KMS-11 (cell line): ENCODE measurements at regions not wholly inside any gene's neighbourhood (a gene's known extent, or its start where the extent isn't known, plus 50 kb on each side); places are given as distances from the start of the nearest gene placed in this dataset.

Experiments
- H2AFZ ChIP-seq: fragments of 200-600 bp; sonication (generic); 2 replicates; pipeline ENCODE4 v1.6.1; 2016; ENCODE audit warnings: antibody characterized with exemption, mixed run types, low read depth
- H3K27ac ChIP-seq: fragments of 200-600 bp; sonication (generic); 2 replicates; pipeline ENCODE4 v1.6.1; 2016; ENCODE audit warnings: mild to moderate bottlenecking, mixed run types
- H3K27me3 ChIP-seq: fragments of 200-600 bp; sonication (generic); 2 replicates; pipeline ENCODE4 v1.6.1; 2017; ENCODE audit warnings: mild to moderate bottlenecking, low read depth, mixed run types, moderate library complexity; ENCODE audit not compliant: insufficient read depth
- H3K36me3 ChIP-seq: fragments of 200-600 bp; sonication (generic); 2 replicates; pipeline ENCODE4 v1.6.1; 2017; ENCODE audit warnings: mild to moderate bottlenecking, mixed run types; ENCODE audit not compliant: insufficient read depth
- H3K4me1 ChIP-seq: fragments of 200-600 bp; sonication (generic); 2 replicates; pipeline ENCODE4 v1.6.1; 2016; ENCODE audit warnings: mild to moderate bottlenecking, low read depth, mixed run types; ENCODE audit not compliant: poor library complexity, severe bottlenecking
- H3K4me2 ChIP-seq: fragments of 200-600 bp; sonication (generic); 2 replicates; pipeline ENCODE4 v1.7.0; 2016; ENCODE audit warnings: mild to moderate bottlenecking, mixed run types
- H3K4me3 ChIP-seq: fragments of 200-600 bp; sonication (generic); IDR thresholded peaks from 2 replicates; pipeline ENCODE4 v1.6.1; 2017; ENCODE audit warnings: low read depth, low read length, mixed read lengths; ENCODE audit not compliant: insufficient read depth
- H3K79me2 ChIP-seq: fragments of 200-600 bp; sonication (generic); 2 replicates; pipeline ENCODE4 v1.6.1; 2016; ENCODE audit warnings: low read depth, mixed run types; ENCODE audit not compliant: insufficient read depth
- H3K9ac ChIP-seq: fragments of 200-600 bp; sonication (generic); 2 replicates; pipeline ENCODE4 v1.6.1; 2016; ENCODE audit warnings: mild to moderate bottlenecking, mixed run types
- H4K20me1 ChIP-seq: fragments of 200-600 bp; sonication (generic); 2 replicates; pipeline ENCODE4 v1.6.1; 2016; ENCODE audit warnings: mild to moderate bottlenecking, mixed run types; ENCODE audit not compliant: insufficient read depth
- CTCF ChIP-seq: fragments of 200-600 bp; sonication (generic); conservative IDR thresholded peaks from 2 replicates; pipeline ENCODE4 v1.6.1; 2017; ENCODE audit warnings: low read depth, mild to moderate bottlenecking, antibody characterized with exemption, low read length, moderate library complexity, mixed read lengths

GRCh38 chr3:18546632-18547031, 121.5 kb upstream of the SATB1 start:
- H3K4me3 ChIP-seq: no peak overlapping the region
- no peak overlapping the region for H3K9ac ChIP-seq
- H3K27me3 ChIP-seq: no peaks in the 10 kb centered on the region
- TF ChIP-seq CTCF: no peak
- no peaks in the 10 kb centered on the region for H4K20me1 ChIP-seq
- H3K4me1 ChIP-seq: no peaks in the 10 kb centered on the region
- no peak overlapping the region for H2AFZ ChIP-seq
- H3K36me3 ChIP-seq: no peaks in the 10 kb centered on the region
- H3K79me2 ChIP-seq: no peaks in the 10 kb centered on the region
- no peak overlapping the region for H3K27ac ChIP-seq
- no peak overlapping the region for H3K4me2 ChIP-seq

- Histone ChIP-seq H3K36me3 (no peaks in the 10 kb centered on the region), H3K9ac (no peak overlapping the region), H3K27ac (no peak overlapping the region), H4K20me1 (no peaks in the 10 kb centered on the region), H3K4me2 (no peak overlapping the region), H3K79me2 (no peaks in the 10 kb centered on the region), H2AFZ (no peak overlapping the region), H3K4me3 (no peak overlapping the region), H3K4me1 (no peaks in the 10 kb centered on the region), H3K27me3 (no peaks in the 10 kb centered on the region)
- no peak for TF ChIP-seq CTCF
Observed at GRCh38 chr3:18544146-18544545, 119.0 kb upstream of the SATB1 start.

DNA sequence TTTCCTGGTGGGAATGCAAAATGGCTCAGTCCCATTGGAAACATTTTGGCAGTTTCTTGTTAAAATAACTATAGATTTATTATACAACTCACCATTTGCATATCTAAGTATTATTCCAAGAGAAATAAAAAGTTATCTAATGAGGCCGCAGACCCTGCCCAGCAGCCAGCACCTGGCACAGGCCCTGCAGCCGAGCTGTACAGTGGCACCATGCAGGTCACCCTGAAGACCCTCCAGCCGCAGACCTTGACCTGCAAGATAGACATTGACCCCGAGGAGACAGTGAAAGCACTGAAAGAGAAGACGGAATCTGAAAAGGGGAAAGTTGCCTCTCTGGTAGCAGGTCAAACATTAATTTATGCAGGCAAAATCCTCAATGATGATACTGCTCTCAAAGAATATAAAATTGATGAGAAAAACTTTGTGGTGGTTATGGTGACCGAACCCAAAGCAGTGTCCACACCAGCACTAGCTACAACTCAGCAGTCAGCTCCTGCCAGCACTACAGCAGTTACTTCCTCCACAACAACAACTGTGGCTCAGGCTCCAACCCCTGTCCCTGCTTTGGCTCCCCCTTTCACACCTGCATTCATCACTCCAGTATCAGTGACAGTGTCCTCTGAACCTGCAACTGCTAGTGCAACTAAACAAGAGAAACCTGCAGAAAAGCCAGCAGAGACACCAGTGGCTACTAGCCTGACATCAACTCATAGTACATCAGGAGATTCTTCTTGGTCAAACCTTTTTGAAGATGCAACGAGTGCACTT, 113.5 kb upstream of the SATB1 start:
- Histone ChIP-seq H3K4me2 (no peak overlapping the region), H3K4me3 (no peak overlapping the region), H4K20me1 (no peaks in the 10 kb centered on the region), H3K79me2 (no peaks in the 10 kb centered on the region), H3K36me3 (no peaks in the 10 kb centered on the region), H3K4me1 (no peaks in the 10 kb centered on the region), H3K27me3 (no peaks in the 10 kb centered on the region), H3K9ac (no peak overlapping the region), H2AFZ (no peak overlapping the region), H3K27ac (no peak overlapping the region)
- TF ChIP-seq CTCF: no peak

GRCh38 chr3:18533039-18533438, 107.9 kb upstream of the SATB1 start:
- H2AFZ ChIP-seq: no peak overlapping the region

More at GRCh38 chr3:18533039-18533438, 107.9 kb upstream of the SATB1 start:
- no peaks in the 10 kb centered on the region for H4K20me1 ChIP-seq
- H3K9ac ChIP-seq: no peak overlapping the region
- no peak overlapping the region for H3K4me3 ChIP-seq
- no peak for TF ChIP-seq CTCF
- H3K27me3 ChIP-seq: no peaks in the 10 kb centered on the region
- no peaks in the 10 kb centered on the region for H3K79me2 ChIP-seq
- H3K36me3 ChIP-seq: no peaks in the 10 kb centered on the region
- no peak overlapping the region for H3K4me2 ChIP-seq
- H3K27ac ChIP-seq: no peak overlapping the region
- H3K4me1 ChIP-seq: no peaks in the 10 kb centered on the region
